A673 (cell line): ENCODE measurements at regions not wholly inside any gene's neighbourhood (a gene's known extent, or its start where the extent isn't known, plus 50 kb on each side); places are given as distances from the start of the nearest gene placed in this dataset.

ENCODE experiments used
- EZH2 ChIP-seq: fragments of 200-600 bp; sonication (generic); IDR thresholded peaks from 2 replicates; pipeline ENCODE4 v1.6.1; 2017; ENCODE audit warnings: borderline replicate concordance, low read depth, mild to moderate bottlenecking, mixed read lengths, antibody characterized with exemption, low read length; ENCODE audit not compliant: poor library complexity, severe bottlenecking
- TF ChIP-seq, protein P1 (sequence below): fragments of 300-800, 200-600 bp; sonication (generic); conservative IDR thresholded peaks from 2 replicates; pipeline ENCODE4 v1.5.1; 2017; ENCODE audit warnings: low read depth, mild to moderate bottlenecking, antibody characterized with exemption, low read length, moderate library complexity, mixed read lengths

DNA sequence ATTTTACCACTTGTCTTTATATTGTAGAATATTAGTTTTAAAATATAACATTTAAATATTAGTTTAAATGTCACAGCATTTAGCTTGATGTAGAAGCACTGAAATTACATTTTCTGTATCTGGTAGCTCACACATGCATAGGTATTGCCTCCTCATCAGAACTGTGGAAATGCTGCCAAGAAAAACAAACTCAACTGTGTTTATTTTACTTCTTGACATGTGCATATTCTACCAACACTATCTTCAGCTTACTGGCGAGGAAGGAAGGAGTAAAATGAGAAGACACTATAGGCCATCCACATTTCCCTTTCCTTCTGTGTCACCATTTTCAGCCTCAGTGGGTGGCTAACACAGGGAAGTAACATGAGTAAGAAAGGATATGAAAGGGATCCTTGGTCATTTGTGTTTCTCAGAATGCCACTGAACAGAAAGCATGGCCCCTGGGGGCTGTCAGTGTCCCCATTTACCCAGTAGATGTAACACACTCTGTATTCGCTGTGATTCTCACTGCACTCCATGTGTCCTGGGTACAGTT, 81.0 kb upstream of the HTR4 start:
- TF ChIP-seq, protein P1, sequence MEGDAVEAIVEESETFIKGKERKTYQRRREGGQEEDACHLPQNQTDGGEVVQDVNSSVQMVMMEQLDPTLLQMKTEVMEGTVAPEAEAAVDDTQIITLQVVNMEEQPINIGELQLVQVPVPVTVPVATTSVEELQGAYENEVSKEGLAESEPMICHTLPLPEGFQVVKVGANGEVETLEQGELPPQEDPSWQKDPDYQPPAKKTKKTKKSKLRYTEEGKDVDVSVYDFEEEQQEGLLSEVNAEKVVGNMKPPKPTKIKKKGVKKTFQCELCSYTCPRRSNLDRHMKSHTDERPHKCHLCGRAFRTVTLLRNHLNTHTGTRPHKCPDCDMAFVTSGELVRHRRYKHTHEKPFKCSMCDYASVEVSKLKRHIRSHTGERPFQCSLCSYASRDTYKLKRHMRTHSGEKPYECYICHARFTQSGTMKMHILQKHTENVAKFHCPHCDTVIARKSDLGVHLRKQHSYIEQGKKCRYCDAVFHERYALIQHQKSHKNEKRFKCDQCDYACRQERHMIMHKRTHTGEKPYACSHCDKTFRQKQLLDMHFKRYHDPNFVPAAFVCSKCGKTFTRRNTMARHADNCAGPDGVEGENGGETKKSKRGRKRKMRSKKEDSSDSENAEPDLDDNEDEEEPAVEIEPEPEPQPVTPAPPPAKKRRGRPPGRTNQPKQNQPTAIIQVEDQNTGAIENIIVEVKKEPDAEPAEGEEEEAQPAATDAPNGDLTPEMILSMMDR = no peak
- no peak for TF ChIP-seq EZH2
